Hepatocyte (in vitro differentiated cells): ENCODE measurements at regions not wholly inside any gene's neighbourhood (a gene's known extent, or its start where the extent isn't known, plus 50 kb on each side); places are given as distances from the start of the nearest gene placed in this dataset.

ENCODE experiments used
- CTCF ChIP-seq: fragments of 200-600 bp; sonication (generic); IDR thresholded peaks from 2 replicates; pipeline ENCODE4 v1.5.1; 2016; ENCODE audit warnings: antibody characterized with exemption, mild to moderate bottlenecking; ENCODE audit not compliant: poor library complexity
- EZH2 ChIP-seq: fragments of 200-600 bp; sonication (generic); IDR thresholded peaks from 2 replicates; pipeline ENCODE4 v1.6.1; 2016; ENCODE audit warnings: antibody characterized with exemption, mild to moderate bottlenecking, borderline replicate concordance

GRCh38 chr2:59204040-59204439 lies 962.9 kb upstream of the FANCL start:
- TF ChIP-seq CTCF (no peak), EZH2 (no peak)
